NB4 (cell line): ENCODE measurements at regions not wholly inside any gene's neighbourhood (a gene's known extent, or its start where the extent isn't known, plus 50 kb on each side); places are given as distances from the start of the nearest gene placed in this dataset.

ENCODE experiments used
- CTCF ChIP-seq: IDR thresholded peaks from one replicate; pipeline ENCODE4 v1.5.1; 2012; ENCODE audit warnings: low read depth, low read length
- MYC ChIP-seq: IDR thresholded peaks from 2 replicates; pipeline ENCODE4 v1.6.1; 2011; ENCODE audit warnings: low read depth, low read length
- POLR2A ChIP-seq: IDR thresholded peaks from 2 replicates; pipeline ENCODE4 v1.6.1; 2011; ENCODE audit warnings: mild to moderate bottlenecking; ENCODE audit not compliant: insufficient read length; ENCODE audit errors: extremely low read depth
- TF ChIP-seq, protein P1 (sequence below): IDR thresholded peaks from 2 replicates; pipeline ENCODE4 v1.6.1; 2011; ENCODE audit warnings: low read depth, low read length

DNA sequence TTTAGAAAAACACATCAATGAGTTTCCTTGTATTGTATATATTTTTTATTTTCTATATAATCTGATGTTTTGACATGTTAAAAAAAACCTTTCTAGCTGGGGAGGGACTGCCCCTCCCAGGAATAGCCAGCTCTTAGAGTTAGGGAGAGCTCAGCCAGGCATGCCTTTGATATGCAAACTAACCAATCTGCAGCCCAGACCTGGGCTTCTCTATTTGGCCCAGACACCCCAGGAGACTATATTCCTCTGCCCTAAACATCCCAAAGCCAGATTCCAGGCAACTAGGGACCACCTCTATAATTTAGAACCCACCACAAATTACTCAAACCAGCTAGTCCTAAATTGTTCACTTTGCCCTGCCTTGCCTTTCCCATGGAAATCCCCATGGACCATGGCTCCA, 390.9 kb upstream of the ADAMTS9 start:
- TF ChIP-seq CTCF (no peak), POLR2A (no peak), MYC (no peak)
- TF ChIP-seq, protein P1, sequence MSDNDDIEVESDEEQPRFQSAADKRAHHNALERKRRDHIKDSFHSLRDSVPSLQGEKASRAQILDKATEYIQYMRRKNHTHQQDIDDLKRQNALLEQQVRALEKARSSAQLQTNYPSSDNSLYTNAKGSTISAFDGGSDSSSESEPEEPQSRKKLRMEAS: no peak
